ENCODE measurements at regions not wholly inside any gene's neighbourhood (a gene's known extent, or its start where the extent isn't known, plus 50 kb on each side); places are given as distances from the start of the nearest gene placed in this dataset.

- TF ChIP-seq POLR2A (IDR thresholded peaks at IDR 0.05) (no peak), CTCF (IDR thresholded peaks at IDR 0.05) (no peak)
These were observed 107.3 kb upstream of the TRPM1 start for GRCh38 chr15:31208817-31209216.
